ENCODE measurements at regions not wholly inside any gene's neighbourhood (a gene's known extent, or its start where the extent isn't known, plus 50 kb on each side); places are given as distances from the start of the nearest gene placed in this dataset.

DNA sequence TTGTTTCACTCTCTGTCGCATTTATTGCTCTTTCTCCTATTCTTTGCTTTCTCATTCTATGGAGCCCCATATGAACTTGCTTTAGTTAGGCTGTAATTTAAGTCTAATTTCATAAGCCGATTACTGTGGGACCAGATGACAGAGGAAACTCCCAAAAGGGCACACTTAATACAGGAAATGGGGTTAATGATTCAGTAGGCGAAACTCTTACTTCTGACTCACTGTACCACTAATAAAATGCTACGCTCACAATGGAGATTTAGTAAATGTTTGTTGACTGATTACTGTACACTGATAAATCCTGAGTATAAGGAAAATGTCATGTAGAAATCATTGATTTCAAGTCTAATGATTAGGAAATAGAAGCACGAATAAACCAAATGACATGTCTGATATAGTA is 276.4 kb downstream of the KLF5 start:
- no peak overlapping the region for H3K4me3 ChIP-seq (ENCODE audit: low read length)
- no peaks in the 10 kb centered on the region for H3K36me3 ChIP-seq (ENCODE audit: insufficient read depth, low read length)
- H3K4me1 ChIP-seq (ENCODE audit: insufficient read depth, low read length) = no peaks in the 10 kb centered on the region
- H3K27me3 ChIP-seq (ENCODE audit: insufficient read depth, low read length) = no peaks in the 10 kb centered on the region
- no peak overlapping the region for H3K27ac ChIP-seq (ENCODE audit: low read depth, low read length)
- no peaks in the 10 kb centered on the region for H3K9me3 ChIP-seq (ENCODE audit: insufficient read depth, low read depth, low read length)
- WGBS = 89% methylated on average over 4 of the region's 5 CpGs
- no peak overlapping the region for H3K9ac ChIP-seq (ENCODE audit: low read depth, low read length)

DNA sequence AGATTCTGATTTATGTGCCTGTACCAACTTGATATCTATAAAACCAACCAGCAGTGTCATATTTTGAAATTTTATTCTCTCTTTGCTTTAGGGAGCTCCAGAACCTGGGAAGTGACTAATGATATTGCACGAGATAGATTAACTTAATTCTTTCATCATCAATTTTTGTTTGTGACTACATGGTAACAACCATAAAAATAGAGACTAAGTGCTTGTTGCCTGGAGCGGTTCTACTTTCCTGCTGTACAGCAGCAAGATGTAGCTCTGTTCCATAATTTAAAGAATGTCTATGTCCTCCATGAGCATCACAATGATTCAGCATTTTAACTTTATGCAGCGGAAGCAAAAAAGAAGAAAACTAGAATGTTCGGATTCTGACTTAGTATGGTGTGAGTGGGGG is 275.6 kb downstream of the KLF5 start:
- H3K9ac ChIP-seq (ENCODE audit: low read depth, low read length) = no peak overlapping the region
- H3K4me1 ChIP-seq (ENCODE audit: insufficient read depth, low read length) = no peaks in the 10 kb centered on the region
- WGBS = 100% methylated on average over 2 of the region's 4 CpGs
- H3K9me3 ChIP-seq (ENCODE audit: insufficient read depth, low read depth, low read length) = no peaks in the 10 kb centered on the region
- H3K27ac ChIP-seq (ENCODE audit: low read depth, low read length) = no peak overlapping the region
- no peaks in the 10 kb centered on the region for H3K36me3 ChIP-seq (ENCODE audit: insufficient read depth, low read length)
- H3K4me3 ChIP-seq (ENCODE audit: low read length) = no peak overlapping the region
- no peaks in the 10 kb centered on the region for H3K27me3 ChIP-seq (ENCODE audit: insufficient read depth, low read length)

DNA sequence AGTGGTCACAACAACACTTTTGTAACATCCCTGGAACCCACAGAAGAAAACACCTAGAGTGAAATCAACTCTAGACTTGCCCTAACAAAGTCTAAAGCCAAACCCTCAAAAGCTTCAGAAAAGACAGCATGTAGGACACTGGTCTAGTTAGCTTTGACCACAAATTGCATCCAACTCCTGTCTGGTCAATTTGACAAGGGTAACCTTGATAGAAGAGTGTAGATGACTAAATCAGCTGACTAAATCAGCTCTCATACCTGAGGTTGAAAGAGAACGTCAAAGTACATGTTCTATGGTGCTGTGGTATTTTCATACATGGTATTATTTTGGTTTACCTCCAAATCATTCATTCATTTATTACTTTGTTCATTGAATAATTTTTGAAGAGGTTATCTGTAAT is 272.8 kb downstream of the KLF5 start:
- Histone ChIP-seq H3K9ac (ENCODE audit: low read depth, low read length) (no peak overlapping the region), H3K9me3 (ENCODE audit: insufficient read depth, low read depth, low read length) (no peaks in the 10 kb centered on the region), H3K27ac (ENCODE audit: low read depth, low read length) (no peak overlapping the region), H3K27me3 (ENCODE audit: insufficient read depth, low read length) (no peaks in the 10 kb centered on the region), H3K4me1 (ENCODE audit: insufficient read depth, low read length) (no peaks in the 10 kb centered on the region; the same call in 1 of the 2 replicates), H3K36me3 (ENCODE audit: insufficient read depth, low read length) (no peaks in the 10 kb centered on the region), H3K4me3 (ENCODE audit: low read length) (no peak overlapping the region)
- 100% methylated on average over 1 of the region's 1 CpG for WGBS

DNA sequence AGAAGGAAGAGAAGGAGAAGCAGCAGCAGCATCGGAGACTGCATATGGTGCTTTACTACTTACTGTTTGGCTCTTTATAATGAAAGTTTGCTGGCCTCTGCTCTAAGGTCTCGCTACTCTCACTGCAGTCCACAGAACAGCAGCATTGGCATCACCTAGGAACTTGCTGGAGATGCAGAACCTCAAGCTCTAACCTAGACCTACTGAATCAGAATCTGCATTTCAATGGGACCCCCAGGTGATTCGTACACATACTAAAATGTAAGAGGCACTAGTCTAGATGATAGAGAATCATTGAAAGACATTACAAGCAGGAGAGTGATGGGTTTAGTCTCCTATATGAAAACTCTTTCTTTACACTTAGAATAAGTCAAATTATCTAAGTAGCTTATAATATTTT is 270.6 kb downstream of the KLF5 start:
- Histone ChIP-seq H3K4me3 (ENCODE audit: low read length) (no peak overlapping the region), H3K27ac (ENCODE audit: low read depth, low read length) (no peak overlapping the region), H3K4me1 (ENCODE audit: insufficient read depth, low read length) (peaks cover 2% of the 10 kb centered on the region; the same call in 1 of the 2 replicates), H3K9me3 (ENCODE audit: insufficient read depth, low read depth, low read length) (no peaks in the 10 kb centered on the region), H3K36me3 (ENCODE audit: insufficient read depth, low read length) (no peaks in the 10 kb centered on the region), H3K27me3 (ENCODE audit: insufficient read depth, low read length) (no peaks in the 10 kb centered on the region), H3K9ac (ENCODE audit: low read depth, low read length) (no peak overlapping the region)
- WGBS = 78% methylated on average over 3 of the region's 3 CpGs

DNA sequence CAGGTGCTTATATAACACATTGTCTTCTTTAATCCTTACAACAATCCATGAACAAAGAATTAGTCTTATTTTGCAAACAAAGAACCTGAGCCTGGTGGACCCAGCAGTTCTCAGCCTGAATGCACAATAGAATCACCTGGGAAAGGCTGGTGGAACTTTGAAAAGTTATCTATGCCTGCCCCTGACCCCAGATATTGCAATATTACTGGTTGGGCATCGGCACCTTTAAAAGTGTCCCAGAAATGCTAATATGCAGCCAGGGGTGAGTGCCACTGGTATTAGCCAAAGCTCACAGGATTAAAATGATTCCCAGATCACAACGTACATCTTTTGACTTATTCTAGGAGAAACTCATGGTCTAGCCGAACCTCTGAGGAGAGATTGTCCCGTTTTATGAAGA is 268.8 kb downstream of the KLF5 start:
- no peak overlapping the region for H3K4me3 ChIP-seq (ENCODE audit: low read length)
- no peaks in the 10 kb centered on the region for H3K27me3 ChIP-seq (ENCODE audit: insufficient read depth, low read length)
- no peak overlapping the region for H3K27ac ChIP-seq (ENCODE audit: low read depth, low read length)
- WGBS = 96% methylated on average over 4 of the region's 4 CpGs
- H3K36me3 ChIP-seq (ENCODE audit: insufficient read depth, low read length) = no peaks in the 10 kb centered on the region
- peaks cover 2% of the 10 kb centered on the region; the same call in 1 of the 2 replicates for H3K4me1 ChIP-seq (ENCODE audit: insufficient read depth, low read length)
- H3K9ac ChIP-seq (ENCODE audit: low read depth, low read length) = no peak overlapping the region
- H3K9me3 ChIP-seq (ENCODE audit: insufficient read depth, low read depth, low read length) = no peaks in the 10 kb centered on the region

DNA sequence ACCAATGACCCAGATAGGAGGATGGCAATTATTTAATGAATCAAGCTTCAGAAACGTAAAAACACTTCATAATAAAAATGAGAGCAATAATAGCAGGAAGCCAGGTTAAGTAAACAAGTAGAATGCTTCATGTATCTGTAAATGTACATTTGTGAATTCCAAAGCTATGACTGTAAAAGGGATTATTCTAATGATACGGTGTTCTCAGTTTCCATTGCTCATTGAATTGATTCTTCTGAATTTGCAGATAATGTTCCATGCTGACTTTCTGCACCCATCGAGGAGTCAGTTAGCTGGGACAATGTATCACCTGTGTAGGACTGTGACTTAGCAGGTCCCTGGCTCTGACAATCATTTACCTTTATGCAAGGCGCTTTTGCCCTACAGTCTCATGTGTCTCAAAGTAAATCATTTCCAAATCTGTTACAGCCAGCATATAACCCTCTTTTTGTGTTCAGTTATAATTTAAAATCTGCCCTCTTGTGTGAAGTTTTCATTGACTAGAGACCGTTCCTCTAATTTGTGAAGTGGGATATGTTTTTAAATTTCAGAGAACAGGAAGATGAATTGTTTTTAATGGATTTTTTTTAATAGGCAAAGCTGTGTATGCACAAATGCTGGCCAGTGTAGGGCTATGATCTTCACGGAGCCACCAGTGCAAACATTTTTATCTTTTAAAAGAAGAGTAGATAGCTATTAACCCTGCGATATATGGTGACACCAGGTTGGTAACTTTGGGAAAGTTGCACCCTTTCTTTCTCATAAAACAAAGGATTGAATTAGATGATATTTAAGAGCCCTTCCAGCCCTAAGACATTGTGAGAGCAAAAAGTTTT is 267.1 kb downstream of the KLF5 start:
- Histone ChIP-seq H3K9ac (ENCODE audit: low read depth, low read length) (no peak overlapping the region), H3K27ac (ENCODE audit: low read depth, low read length) (no peak overlapping the region), H3K36me3 (ENCODE audit: insufficient read depth, low read length) (no peaks in the 10 kb centered on the region), H3K4me1 (ENCODE audit: insufficient read depth, low read length) (peaks cover 2% of the 10 kb centered on the region; the same call in 1 of the 2 replicates), H3K9me3 (ENCODE audit: insufficient read depth, low read depth, low read length) (no peaks in the 10 kb centered on the region), H3K27me3 (ENCODE audit: insufficient read depth, low read length) (no peaks in the 10 kb centered on the region), H3K4me3 (ENCODE audit: low read length) (no peak overlapping the region)
- 94% methylated on average over 6 of the region's 7 CpGs for WGBS

DNA sequence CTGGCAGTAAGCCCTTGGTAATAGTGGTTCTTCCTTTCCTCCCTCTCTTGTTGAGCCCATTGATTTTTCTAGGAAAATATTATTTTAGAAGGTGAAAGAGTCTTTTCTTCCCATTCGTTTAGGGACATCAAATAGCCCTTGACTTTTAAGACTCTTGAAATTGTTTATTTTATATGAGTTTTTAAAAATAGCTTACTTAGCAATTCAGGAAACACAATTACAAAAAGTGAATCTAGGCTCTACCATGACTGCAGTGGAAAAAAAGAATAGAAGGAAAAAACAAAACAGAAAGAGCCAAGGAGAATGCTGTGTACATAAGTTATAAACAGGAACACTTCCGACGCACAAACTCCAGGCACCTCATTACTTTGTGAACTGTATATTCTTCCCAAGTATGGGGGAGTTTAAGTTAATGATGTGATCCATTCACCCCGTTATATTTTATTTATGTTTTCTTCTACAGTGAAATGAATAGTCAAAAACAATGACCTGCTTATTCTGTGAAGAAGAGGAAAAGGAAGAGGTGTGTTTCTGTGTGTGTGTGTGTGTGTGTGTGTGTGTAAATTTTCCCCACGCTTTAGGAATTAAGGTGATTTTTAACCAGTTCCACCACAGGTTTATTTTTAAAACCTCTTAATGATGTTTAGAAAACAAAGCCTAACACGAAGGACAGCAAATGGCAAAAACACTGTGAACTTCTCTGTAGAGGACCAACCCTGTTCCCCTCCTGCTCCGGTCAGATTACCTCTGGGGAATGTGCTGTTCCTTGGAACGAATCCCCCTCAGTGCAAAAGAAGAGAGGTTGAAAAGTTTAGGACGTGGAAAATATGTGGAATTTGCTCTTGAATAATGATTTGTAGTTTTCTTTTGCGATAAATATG is 266.3 kb downstream of the KLF5 start:
- H3K4me1 ChIP-seq (ENCODE audit: insufficient read depth, low read length) = peaks cover 2% of the 10 kb centered on the region; the same call in 1 of the 2 replicates
- H3K9me3 ChIP-seq (ENCODE audit: insufficient read depth, low read depth, low read length) = no peaks in the 10 kb centered on the region
- 90% methylated on average over 7 of the region's 10 CpGs for WGBS
- no peak overlapping the region for H3K4me3 ChIP-seq (ENCODE audit: low read length)
- no peak overlapping the region for H3K27ac ChIP-seq (ENCODE audit: low read depth, low read length)
- H3K9ac ChIP-seq (ENCODE audit: low read depth, low read length) = no peak overlapping the region
- no peaks in the 10 kb centered on the region for H3K27me3 ChIP-seq (ENCODE audit: insufficient read depth, low read length)
- H3K36me3 ChIP-seq (ENCODE audit: insufficient read depth, low read length) = no peaks in the 10 kb centered on the region

DNA sequence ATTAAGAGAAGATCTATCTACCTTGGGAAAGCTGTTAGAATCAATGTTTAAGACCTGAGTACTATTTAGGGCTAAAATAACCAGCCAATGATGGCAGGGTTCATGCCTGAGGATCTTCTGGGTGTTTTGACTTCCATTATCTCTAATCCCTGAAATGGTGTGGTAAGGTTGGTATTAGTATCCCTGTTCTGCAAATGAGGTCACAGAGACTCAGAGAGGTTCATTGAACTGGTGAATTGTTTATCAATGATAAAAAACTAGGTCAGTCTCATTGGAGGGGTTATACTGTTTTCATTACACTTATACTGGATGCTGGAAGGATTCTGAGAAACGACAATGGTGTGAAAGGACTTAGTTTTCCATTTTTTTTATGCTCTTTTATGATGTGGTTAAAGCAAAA is 264.8 kb downstream of the KLF5 start:
- H3K4me3 ChIP-seq (ENCODE audit: low read length) = no peak overlapping the region
- WGBS = 95% methylated on average over 1 of the region's 1 CpG
- no peak overlapping the region for H3K9ac ChIP-seq (ENCODE audit: low read depth, low read length)
- H3K9me3 ChIP-seq (ENCODE audit: insufficient read depth, low read depth, low read length) = no peaks in the 10 kb centered on the region
- no peak overlapping the region for H3K27ac ChIP-seq (ENCODE audit: low read depth, low read length)
- H3K27me3 ChIP-seq (ENCODE audit: insufficient read depth, low read length) = no peaks in the 10 kb centered on the region
- no peaks in the 10 kb centered on the region for H3K36me3 ChIP-seq (ENCODE audit: insufficient read depth, low read length)
- peaks cover 2% of the 10 kb centered on the region; the same call in 1 of the 2 replicates for H3K4me1 ChIP-seq (ENCODE audit: insufficient read depth, low read length)

DNA sequence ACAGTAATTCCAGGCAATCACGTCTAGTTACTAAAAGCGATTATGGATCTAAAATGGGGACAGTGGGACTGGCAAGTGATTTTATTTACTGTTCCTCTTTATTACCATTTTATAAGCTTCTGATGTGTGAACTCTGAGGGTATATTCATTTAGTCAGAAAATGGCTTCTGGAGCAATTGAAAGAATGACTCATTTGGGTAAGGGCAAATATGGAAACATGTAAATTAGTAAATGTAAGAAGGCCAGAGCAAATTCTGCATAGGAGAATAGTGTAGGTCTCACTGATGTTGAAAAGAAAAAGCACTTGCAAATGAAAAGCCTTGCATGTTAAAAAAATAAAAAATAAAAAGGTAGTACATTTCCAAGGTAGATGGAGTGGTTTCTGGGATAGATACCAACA is 262.2 kb downstream of the KLF5 start:
- H3K27me3 ChIP-seq (ENCODE audit: insufficient read depth, low read length) = no peaks in the 10 kb centered on the region
- no peak overlapping the region for H3K9ac ChIP-seq (ENCODE audit: low read depth, low read length)
- no peaks in the 10 kb centered on the region for H3K36me3 ChIP-seq (ENCODE audit: insufficient read depth, low read length)
- 0 out of 2 replicates have a peak, but pooled peaks cover 2% of the 10 kb centered on the region for H3K4me1 ChIP-seq (ENCODE audit: insufficient read depth, low read length)
- H3K9me3 ChIP-seq (ENCODE audit: insufficient read depth, low read depth, low read length) = no peaks in the 10 kb centered on the region
- no peak overlapping the region for H3K27ac ChIP-seq (ENCODE audit: low read depth, low read length)
- H3K4me3 ChIP-seq (ENCODE audit: low read length) = no peak overlapping the region
- WGBS = 100% methylated on average over 2 of the region's 2 CpGs

DNA sequence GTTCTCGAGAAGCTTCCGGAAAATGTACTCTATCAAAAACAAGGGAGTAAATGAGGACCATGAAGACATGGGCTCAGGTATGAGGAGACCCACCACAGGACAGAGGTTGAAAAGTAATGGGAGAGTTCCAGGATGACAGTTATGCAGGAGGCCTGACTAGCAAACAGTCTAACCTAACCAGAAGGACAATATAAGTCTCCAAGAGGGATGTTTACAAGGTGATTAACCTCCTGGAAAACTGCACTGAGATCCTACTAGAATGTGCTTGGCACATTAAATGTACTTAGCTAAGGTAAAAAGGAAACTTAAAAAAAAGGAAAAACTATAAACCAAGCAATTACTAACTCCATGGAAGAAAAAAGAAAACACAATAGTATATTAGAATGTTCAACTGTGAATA is 258.3 kb downstream of the KLF5 start:
- Histone ChIP-seq H3K9me3 (ENCODE audit: insufficient read depth, low read depth, low read length) (no peaks in the 10 kb centered on the region), H3K4me1 (ENCODE audit: insufficient read depth, low read length) (no peaks in the 10 kb centered on the region), H3K9ac (ENCODE audit: low read depth, low read length) (no peak overlapping the region), H3K27ac (ENCODE audit: low read depth, low read length) (no peak overlapping the region), H3K4me3 (ENCODE audit: low read length) (no peak overlapping the region), H3K27me3 (ENCODE audit: insufficient read depth, low read length) (no peaks in the 10 kb centered on the region), H3K36me3 (ENCODE audit: insufficient read depth, low read length) (no peaks in the 10 kb centered on the region)
- 100% methylated on average over 1 of the region's 2 CpGs for WGBS

DNA sequence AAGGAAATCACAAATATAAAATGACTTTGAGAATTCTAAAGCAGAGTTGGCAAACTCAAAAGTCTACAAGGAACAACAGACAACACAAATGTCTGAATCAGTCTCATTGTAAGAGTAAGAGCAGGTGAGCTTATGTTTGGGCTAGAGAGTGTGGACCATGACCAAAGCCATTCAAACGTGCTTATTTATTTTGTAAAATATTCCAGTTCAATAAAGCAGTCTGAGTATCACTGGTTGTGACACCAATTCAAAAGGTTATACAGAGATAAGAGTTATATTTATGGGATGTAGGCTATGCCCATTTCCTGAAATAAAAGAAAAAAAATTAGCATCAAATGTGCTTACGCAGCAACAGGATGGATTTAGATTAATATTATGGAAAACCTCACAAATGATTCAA is 251.6 kb downstream of the KLF5 start:
- no peaks in the 10 kb centered on the region for H3K36me3 ChIP-seq (ENCODE audit: insufficient read depth, low read length)
- WGBS = 100% methylated on average over 2 of the region's 2 CpGs
- H3K4me3 ChIP-seq (ENCODE audit: low read length) = no peak overlapping the region
- H3K9ac ChIP-seq (ENCODE audit: low read depth, low read length) = no peak overlapping the region
- H3K9me3 ChIP-seq (ENCODE audit: insufficient read depth, low read depth, low read length) = no peaks in the 10 kb centered on the region
- no peaks in the 10 kb centered on the region for H3K4me1 ChIP-seq (ENCODE audit: insufficient read depth, low read length)
- H3K27ac ChIP-seq (ENCODE audit: low read depth, low read length) = no peak overlapping the region
- no peaks in the 10 kb centered on the region for H3K27me3 ChIP-seq (ENCODE audit: insufficient read depth, low read length)

All from HUES64 (cell line).